ENCODE measurements at regions not wholly inside any gene's neighbourhood (a gene's known extent, or its start where the extent isn't known, plus 50 kb on each side); places are given as distances from the start of the nearest gene placed in this dataset.

DNA sequence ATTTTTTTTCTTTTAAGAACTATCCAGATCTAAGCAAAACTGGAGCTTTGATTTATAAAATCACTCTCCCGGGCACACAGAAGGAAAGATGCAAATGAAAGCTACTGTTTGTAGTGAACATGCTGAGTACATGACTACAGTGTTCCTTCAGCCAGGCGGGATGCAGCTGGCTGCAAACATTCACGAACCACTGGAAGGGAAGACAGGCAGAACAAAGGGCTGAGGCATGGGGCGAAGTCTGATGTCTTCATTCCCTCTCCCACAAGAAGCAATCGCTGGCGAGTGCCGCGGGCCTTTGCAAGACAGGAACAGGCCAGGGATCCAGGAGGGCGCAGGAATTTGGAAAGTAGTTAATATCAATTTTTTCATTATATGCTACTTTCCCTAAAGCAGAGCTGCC, 257.9 kb upstream of the AJAP1 start:
- DNase-seq: no peak

DNA sequence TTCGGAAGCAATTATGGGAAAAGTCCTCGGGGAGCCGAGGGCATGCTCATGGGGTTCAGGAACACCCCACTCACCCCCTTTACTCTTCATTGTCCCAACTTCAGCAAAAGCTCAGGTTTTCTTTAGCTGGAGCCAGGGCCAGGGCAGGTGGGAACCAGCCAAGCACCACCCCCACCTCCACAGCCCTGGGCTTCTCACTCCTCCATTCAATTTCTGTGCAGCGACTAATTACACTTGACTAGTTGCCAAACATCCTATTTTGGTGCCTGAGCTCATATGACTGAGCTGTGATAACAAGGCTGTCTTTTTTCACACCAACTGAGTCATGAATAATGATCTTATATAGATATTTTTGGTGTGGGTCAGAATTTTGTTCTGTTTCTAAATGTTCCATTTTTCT, 257.2 kb upstream of the AJAP1 start:
- no peak for DNase-seq

DNA sequence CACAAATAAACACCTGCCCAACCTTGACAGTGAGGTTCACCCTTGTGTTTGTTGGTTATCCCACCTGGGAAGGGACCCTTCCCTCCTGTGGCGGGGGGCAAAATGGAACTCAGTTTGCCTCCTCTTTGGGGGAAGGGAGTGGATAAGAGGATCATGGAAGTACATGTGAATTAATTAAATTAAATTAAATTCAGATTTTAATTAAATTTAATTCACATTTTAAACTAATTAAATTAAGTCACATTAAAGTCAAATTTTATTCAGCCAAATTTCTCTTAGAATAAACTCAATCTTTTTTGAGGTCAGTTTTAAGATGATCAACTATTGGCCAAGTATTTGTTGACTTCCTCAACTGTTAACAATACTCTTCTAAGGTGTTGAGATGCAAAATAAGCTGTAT, 252.4 kb upstream of the AJAP1 start:
- DNase-seq: no peak

DNA sequence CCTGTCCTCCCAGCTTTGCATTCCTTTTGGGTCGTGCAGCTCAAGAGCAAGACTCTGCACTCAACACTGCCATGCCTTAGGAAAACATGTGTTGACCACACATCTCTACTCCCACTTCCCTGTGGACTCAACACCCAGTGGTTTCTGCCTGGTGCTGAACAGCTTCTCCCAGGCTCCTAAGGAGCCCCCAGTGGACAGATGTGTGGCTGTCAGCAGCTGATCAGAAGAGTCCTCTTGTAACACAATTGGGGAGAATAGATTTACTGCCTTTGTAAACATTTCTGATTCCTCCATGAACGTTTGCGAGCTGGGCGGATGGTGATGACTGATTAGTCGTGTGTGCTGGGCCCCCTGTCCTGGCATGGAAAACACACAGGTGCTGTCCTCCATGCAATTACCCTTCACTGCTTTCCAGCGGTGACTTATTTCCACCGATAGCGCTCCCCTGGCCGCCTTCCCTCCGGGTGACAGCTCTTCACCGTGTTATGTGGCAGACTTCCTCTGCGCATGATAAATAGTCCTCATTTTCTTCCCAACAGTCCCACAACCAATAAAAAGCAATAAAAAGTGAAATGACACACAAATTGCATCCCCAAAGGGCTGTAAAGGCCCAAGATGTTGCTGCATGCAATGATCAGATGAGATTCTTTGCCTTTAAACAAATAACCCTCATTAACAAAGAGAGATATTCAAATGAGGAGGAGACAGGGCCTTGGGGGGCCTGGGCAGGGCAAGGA, 249.4 kb upstream of the AJAP1 start:
- DNase-seq: no peak

DNA sequence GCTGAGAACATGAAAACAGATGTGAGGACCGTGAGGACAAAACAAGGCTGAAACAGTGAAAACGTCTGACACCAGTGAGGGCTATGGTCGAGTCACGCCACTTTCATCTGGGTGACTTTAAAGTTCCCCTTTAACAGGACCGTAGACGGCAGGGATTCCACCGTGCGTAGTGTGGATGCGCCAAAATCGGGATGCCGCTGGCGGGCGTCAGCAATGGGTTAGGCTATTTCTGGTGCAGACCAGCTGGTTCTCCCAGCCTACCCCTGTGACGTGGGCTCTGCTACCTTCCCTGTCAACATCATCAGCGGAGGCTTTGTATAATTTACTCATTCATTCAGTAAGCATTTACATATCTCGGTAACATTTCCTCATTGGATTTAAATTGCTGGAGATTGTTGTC, 246.6 kb upstream of the AJAP1 start:
- no peak for DNase-seq

DNA sequence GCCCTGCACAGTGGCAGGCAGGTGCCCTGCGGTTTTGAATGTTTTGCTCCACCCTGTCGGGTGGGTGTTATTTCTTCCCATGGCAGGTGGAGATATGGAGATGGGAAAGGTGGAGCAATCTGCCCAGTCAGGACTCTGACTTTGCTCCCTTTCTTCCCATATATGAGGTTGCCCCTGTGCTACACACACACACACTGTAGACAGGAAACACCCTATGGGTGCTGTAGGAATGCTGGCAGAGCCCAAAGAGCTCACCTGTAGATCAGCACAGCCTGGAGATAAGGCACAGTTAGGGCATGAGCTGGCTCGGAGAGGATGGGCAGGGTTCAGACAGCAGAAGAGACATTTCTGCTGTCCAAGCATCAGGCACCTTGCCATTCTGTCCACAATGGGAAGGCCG, 246.0 kb upstream of the AJAP1 start:
- DNase-seq: no peak

DNA sequence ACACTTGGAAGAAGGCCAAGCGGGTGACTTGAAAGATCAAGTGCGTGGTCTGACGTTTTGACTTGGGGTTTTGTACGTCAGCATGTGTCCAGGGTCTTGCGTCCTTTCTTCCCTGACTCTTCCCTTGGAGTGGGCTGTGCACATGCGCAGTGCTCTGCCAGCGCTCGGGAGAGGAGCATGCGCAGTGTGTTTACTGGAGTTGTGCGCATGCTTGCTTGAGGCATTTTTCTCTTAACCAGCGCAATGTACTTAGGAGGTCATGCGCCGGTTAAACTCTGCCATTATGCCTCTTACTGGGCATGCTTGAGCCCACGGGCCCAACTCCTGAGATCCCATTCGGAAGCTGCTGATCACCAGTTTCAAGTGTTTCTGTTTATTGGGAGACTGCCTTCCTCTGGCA, 242.5 kb upstream of the AJAP1 start:
- no peak for DNase-seq

DNA sequence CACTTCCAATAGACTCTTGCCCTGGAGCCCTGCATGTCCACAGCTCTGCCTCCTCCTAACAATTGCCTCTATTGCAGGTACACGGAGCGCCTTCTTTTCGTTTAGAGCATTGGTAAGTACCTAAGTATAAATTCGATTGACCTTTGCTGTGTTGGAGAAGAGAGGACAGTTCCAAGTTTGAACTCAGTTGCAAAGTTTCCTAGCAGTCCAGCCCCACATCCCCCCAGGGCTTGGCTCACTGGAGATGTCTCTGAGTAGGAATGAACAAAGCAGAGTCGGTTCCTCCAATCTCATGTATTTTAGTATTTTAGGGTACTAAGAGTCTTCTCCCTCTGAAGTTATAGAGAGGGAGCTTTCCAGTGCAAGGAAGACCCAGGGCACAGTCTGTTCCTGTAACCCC, 238.9 kb upstream of the AJAP1 start:
- DNase-seq: no peak

DNA sequence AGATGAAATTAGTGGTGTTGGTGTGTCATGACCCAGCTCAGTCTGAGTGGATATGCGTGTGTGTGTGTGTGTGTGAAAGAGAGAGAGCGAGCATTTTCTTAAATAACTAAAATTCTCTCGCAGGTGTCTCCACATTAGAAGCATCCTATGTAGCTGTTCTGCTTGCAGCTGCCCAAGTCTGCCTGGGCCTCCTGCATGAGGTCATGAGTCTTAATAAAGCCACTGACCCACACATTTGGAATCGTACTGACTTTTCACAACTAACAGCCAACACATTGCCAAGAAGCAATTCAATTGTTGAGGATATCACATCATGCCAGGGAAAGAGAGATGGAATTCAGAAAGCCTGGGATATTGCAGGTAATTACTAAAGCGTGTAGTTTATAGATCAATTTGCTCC, 238.2 kb upstream of the AJAP1 start:
- no peak for DNase-seq

DNA sequence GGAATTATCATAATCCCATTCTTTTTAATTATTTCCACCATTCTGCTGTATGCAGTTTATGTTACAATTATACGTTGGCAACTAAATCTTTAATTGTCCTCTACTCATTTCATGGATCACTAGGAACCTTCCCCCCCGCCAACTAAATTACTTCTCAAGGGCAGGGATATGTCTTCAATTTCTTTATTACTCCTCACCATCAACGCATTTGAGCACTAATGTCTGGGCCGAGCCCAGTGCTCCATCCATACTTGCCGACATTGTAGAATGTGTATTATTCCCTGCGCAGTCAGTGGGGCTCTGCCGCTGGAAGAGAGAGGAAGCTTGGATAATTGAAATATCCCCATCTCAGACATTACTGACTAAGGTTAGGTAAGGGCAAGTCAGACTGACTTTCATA, 236.4 kb upstream of the AJAP1 start:
- DNase-seq: no peak

DNA sequence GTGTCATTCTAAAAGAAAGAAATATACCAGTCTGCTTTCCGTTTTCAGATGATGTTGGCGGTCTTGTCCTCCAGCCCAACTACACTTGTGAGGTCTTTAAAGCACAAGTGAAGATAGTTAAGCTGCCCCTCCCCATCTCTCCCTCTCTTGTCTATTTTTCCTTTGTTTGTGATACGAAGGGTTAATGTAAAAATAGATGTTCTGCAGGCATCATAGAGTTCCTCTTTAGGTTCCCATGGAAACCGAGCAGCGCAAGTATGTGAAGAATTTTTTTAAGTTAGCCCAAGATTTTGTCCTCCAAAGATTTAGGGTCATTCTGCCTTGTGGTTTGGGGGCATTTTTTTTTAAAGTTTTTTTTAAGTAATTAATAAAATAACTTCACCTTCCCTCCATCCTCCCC, 232.4 kb upstream of the AJAP1 start:
- no peak for DNase-seq

DNA sequence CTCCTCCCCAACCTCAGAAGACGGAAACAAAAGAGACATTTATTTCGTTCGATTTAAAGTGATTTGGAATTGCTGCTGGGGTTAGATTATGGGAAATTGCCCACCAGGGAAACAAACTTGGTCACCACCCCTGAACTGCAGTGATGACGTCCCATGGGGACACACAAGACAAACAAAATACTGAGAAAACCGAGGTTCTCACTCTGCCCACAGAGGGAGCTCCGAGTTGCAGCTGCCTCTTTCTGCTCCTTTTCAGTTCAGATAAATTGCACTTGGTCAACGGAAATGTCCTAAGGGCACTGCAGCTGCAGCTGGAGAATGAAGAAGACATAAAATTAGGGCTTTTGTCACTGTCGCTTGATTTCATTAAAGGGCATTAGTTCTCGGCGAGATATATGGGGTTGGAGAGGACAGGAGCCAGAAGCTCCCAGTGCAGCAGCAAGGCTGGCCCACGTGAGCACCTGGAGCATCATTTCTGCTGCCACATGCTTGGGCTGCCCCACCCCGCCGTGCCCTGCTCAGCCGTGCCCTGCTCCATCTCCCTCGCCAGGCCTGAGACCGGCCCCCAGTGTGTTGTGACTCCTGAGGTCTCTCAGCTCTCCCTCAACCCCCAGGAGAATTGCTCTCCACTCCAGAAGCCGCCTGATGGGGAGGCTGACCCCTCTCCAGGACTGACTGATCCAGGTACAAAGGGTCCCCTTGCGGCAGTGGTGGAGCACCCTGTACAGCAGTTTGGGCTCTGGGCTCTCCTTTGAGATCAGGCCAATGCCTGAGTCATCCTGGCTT, 231.7 kb upstream of the AJAP1 start:
- no peak for DNase-seq

DNA sequence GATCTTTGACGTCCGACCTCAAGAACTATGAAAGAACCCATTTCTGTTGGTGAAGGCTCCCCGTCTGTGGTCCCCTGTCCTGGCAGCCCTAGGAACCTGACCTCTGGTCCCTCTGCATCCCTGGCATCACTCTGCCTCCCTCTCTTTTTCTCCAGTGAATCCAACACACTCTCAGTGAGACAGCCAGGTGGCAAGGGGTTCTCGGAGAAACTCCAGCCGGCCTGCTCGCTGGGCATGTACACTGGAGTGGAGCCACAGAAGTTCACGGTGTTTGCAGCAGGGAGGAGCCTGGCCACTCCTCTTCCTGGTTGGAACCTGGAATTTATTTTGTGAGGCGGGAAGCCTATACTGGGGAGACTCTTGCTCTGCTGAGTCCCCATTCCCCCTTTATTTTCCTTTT, 230.2 kb upstream of the AJAP1 start:
- no peak for DNase-seq

DNA sequence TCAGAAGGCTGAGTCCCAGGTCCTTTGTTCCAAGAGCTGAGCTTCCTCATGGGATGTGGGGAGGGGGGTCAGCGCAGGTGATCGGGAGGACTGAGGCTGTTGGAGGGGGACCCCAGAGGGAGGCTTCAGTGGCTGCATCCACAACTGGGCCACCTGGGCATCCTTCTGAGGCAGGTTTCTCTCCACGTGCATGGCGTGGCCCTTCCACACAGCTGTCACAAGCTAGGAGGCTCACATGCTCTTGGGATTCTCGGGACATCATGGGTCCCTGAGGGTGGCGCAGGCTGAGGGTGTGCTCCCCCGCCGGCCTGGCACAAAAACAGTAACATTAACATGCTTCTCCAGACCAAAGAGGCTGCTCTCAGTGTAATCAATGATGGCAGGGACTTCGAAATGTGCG, 229.6 kb upstream of the AJAP1 start:
- no peak for DNase-seq

DNA sequence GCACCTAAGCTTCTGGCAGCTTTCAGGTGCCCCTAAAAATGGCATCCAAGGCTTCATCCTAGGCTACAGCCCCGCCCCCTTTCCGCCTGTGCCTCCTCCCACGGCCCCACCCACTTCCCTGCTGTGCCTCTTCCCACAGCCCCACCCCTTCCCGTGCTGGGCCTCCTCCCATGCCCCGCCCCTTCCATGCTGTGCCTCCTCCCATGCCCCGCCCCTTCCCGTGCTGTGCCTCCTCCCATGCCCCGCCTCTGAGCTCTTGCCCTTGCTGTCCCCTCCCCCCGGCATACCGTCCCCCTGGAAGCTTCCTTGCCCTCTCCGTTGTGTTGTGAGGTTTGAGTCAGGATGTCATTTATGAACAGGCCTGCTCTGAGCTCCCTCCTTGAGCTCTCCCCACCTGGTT, 228.5 kb upstream of the AJAP1 start:
- no peak for DNase-seq

DNA sequence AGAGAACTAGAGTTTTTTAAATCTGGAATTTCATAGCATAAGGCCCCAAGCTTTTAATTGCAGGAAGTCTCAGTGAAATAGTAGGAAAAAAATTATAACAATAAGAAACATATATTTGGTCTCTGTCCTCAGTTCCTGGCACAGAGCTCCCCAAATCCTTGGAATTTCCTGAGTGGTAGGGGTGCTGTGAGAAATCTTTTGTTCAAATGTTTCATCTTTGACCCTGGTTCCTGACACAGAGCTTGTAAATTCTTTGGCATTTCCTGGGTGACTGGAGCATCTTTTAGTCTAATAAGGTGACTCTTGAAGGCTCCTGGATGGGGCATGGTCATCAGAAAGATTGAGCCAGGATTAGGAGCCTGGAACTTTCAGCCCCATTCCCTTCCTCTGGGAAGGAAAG, 225.7 kb upstream of the AJAP1 start:
- no peak for DNase-seq

DNA sequence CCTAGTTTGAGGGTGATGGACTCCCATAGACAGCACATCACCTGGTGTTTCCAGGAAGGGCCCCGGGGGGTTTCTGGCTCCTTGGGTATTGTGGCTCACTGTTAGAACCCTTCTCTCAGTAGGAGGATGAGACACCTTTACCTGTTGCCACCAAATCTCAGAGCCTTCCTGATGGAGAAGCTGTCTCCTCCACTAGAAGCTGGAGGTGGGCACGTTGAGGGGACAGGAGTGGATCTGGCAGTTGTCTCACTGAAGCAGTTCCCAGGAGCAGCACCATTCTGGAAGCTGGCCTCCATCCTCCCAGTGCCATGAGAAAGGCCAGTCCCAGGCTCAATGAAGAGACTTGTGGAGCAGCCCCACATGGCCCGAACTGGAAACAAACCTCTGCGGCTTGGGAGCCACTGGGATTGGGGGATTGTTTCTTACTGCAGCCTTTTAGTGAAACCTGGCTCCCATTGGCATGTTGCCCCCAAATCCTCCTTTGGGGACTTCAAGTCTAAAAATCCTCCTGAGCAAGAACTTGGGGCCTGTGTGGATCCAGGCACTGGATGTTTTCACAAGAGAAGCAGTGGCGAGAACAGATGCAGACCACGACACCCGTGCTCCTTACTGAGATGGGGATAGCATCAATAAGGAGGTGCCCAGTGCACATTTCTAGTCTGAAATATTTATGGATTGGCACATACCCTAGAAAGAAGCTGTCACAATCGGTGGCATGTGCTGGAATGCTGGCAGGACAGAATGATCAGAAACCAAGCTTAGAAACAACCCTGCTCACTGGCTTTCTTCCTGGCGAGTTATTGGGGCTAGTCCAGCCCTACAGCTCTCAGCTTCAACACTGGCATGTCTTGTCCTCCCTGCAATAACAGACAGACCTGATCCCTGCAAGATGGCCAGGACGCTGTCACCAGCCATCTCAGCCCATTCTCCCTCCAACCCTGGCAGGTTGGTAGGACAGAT, 223.7 kb upstream of the AJAP1 start:
- no peak for DNase-seq

DNA sequence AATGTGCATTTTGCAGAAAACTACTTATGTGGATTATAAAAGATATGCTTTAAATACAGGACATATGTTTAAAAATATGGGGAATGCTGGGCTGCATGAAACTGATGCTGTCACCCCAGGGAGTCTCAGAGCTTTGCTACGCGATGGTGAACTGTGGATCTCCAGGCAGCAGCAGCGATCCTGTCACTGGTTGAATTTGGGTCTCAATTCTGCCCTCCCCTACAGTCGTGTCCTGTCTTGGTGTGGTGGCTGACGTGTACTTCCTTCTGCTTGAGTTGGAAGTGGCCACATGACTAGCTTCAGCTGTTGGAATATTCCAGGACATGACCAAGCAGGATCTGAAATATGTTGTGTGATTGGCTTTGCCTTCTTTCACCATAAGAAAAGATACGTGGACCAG, 222.9 kb upstream of the AJAP1 start:
- no peak for DNase-seq

DNA sequence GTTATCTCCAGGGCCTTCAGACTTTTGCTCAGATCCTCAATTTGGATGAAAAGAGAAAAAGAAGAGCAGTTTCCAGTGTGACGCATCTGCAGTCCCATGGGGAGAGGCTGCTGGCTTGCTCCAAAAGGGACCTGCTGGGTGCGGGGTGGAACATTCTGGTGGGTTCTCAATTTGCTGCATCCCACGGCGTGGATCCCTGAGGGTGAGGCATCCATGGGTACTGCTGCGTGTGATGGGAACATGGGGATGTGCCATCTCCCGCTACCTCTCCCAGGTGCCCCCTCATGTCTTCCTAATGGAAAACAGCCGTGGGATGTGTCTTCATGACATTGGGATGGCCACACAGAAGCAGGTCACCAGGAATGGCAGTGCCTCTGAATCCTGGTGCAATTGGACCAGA, 221.3 kb upstream of the AJAP1 start:
- DNase-seq: no peak

DNA sequence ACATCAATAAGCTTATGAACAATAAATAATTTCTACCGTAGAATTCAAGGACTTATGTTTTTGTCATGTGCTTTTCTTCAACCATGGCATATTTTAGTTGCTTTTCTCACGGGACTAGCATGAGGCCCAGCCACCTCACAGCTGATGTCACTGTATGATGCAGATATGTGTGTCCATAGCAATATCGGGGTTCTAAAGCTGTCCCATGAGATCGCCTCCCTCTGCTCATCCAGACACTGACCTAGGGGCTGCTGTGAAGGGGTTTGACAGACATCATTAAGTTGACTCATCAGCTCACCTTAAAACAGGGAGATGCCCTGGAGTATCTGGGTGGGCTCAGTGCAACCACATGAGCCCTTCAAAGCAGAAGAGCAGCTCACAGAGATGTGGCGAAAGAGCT, 210.3 kb upstream of the AJAP1 start:
- no peak for DNase-seq

DNA sequence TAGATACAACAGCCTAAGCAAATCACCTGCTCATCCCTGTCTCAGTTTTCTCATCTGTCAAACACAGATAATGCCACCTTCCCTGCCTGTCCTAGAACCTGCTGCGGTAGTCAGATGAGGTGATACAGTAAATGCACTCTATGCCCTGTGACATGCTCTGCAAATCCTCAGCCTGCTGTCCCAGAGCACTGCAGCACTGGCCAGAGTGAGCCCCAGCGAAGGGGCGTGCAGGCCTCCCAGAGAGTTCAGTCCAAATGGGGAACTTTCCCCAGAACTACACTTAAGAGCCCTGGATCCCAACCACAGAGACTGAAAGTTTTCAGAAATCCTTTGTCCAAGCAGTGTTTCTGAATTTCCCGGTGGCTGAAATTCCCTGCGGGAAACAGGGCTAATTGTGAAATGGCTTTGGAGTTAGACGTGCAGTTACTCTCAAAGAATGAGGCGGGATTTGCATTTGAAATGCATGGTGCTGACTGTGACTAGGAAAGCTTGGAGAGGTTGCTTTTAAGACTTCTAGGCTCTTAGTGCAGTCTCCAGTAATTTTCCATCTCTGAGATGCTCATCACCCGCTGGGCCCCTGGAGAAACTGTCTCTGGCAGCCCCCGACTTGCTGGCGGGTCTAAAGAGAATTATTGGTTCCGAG, 206.5 kb upstream of the AJAP1 start:
- DNase-seq: no peak

DNA sequence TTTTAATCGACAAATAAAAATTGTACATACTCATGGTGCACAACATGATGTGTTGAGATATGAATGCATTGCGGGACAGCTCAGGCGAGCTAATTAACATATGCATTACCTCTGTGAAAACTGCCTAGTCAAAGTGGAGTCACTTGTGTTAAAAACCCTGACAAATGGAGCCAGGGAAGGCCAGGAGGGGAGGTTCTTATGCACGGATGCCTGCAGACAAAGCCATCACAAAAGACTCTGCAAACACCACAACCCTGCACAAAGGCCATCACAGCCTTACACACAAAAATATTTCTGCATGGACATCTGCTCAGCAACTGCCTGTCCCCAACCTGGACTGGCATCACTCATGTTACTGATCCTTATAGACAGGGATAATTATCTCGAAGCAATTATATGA, 204.4 kb upstream of the AJAP1 start:
- DNase-seq: no peak

DNA sequence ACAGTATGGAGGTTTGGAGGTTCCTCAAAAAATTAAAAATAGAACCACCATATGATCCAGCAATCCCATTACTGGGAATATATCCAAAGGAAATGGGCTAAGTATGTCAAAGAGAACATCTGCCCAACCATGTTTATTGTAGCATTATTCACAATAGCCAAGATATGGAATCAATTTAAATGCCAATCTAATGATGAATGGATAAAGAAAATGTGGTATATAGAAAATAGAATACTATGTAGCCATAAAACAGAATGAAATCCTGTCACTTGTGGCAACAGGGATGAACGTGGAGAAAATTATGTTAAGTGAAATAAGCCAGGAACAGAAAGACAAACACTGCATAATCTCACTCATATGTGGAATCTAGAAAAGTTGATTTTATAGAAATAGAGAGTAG, 201.7 kb upstream of the AJAP1 start:
- DNase-seq: no peak
